ENCODE measurements at regions not wholly inside any gene's neighbourhood (a gene's known extent, or its start where the extent isn't known, plus 50 kb on each side); places are given as distances from the start of the nearest gene placed in this dataset.
"Not testable (repeated sequence)": the region's sequence is repeated elsewhere in the genome, so short reads cannot be mapped to it uniquely, and the experiment has no call there.

GRCh38 chrX:121571333-121571732 lies 523.9 kb downstream of the GLUD2 start:
- no peak overlapping the region for H3K9ac ChIP-seq (ENCODE audit: low read length)
- no peak overlapping the region for H3K4me2 ChIP-seq (ENCODE audit: low read depth, low read length, poor library complexity, severe bottlenecking)
- H3K27ac ChIP-seq (ENCODE audit: low read depth, low read length), result no peak overlapping the region
- H3K27me3 ChIP-seq (ENCODE audit: low read length), result no peaks in the 10 kb centered on the region
- H3K9me2 ChIP-seq (replicated peaks; ENCODE audit: insufficient read depth, low read length), result no peaks in the 10 kb centered on the region
- H3K4me3 ChIP-seq (ENCODE audit: insufficient read depth, low read length, poor library complexity, severe bottlenecking), result no peak overlapping the region
- no peaks in the 10 kb centered on the region for H3K79me2 ChIP-seq (ENCODE audit: insufficient read depth, low read length)
- TF ChIP-seq EZH2phosphoT487 (conservative IDR thresholded peaks at IDR 0.05; ENCODE audit: low read length) (no peak), CTCF (IDR thresholded peaks at IDR 0.05; ENCODE audit: insufficient read depth, low read length, poor library complexity, severe bottlenecking) (no peak)
- H3K36me3 ChIP-seq (ENCODE audit: low read length), result no peaks in the 10 kb centered on the region
- H4K20me1 ChIP-seq (ENCODE audit: low read depth, low read length), result no peaks in the 10 kb centered on the region
- H3F3A ChIP-seq (ENCODE audit: insufficient read depth), result no peaks in the 10 kb centered on the region
- H3K9me3 ChIP-seq (ENCODE audit: insufficient read depth, low read length), result no peaks in the 10 kb centered on the region
- H2AFZ ChIP-seq (ENCODE audit: low read depth, low read length, severe bottlenecking), result no peak overlapping the region

DNA sequence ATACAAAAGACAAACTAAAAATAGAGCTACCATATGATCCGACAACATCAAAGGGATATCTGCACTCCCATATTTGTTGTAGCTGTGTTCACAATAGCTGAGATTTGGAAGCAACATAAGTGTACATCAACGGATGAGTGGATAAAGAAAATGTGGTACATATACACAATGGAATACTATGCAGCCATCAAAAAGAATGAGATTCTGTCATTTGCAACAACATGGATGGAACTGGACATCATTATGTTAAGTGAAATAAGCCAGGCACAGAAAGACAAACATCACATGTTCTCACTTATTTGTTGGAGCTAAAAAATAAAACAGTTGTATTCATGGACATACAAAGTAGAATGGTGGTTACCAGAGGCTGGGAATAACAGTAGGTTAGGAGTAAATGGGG lies 527.0 kb downstream of the GLUD2 start:
- H2AFZ ChIP-seq (ENCODE audit: low read depth, low read length, severe bottlenecking); H3K4me2 ChIP-seq (ENCODE audit: low read depth, low read length, poor library complexity, severe bottlenecking); H3K79me2 ChIP-seq (ENCODE audit: insufficient read depth, low read length); H4K20me1 ChIP-seq (ENCODE audit: low read depth, low read length); H3K9ac ChIP-seq (ENCODE audit: low read length); H3K9me2 ChIP-seq (replicated peaks; ENCODE audit: insufficient read depth, low read length); H3K27me3 ChIP-seq (ENCODE audit: low read length); H3K27ac ChIP-seq (ENCODE audit: low read depth, low read length); H3K36me3 ChIP-seq (ENCODE audit: low read length); H3K4me3 ChIP-seq (ENCODE audit: insufficient read depth, low read length, poor library complexity, severe bottlenecking); H3K9me3 ChIP-seq (ENCODE audit: insufficient read depth, low read length); H3F3A ChIP-seq (ENCODE audit: insufficient read depth): not testable (repeated sequence)

DNA sequence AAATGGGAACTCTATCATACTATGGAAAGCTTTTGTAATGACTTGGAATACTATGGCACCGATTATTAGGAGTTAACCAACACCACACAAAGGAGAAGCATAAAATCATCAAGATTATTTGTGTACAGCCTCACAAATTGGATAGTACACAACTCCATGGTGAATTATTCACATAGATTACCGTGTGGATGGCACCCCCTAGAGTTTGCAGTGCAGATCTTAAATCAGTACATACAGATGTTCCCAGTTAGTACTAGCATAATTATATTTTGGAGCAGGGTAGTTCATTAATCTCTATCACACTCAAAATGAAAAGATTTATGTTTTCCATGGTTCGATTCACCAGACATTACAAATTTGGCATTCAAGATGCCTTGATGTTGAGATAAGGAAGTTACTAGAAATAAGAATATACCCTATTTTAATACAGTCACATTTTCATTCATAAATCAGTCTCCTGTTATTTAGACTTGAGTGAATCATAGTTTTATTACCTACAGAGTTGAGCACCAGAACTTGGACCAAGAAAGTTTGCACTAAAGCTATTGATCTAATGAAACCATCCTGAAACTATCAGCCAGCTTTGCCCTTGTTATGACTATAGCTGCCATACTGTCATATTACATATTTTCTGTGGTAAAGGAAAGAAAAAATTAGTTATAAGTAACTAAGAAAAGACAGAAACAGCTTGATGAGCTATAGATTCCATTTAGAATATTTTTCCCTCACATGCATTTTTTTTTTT lies 531.8 kb downstream of the GLUD2 start:
- H3F3A ChIP-seq (ENCODE audit: insufficient read depth), result no peaks in the 10 kb centered on the region
- H3K4me3 ChIP-seq (ENCODE audit: insufficient read depth, low read length, poor library complexity, severe bottlenecking), result no peak overlapping the region
- no peak overlapping the region for H3K9ac ChIP-seq (ENCODE audit: low read length)
- H3K79me2 ChIP-seq (ENCODE audit: insufficient read depth, low read length), result no peaks in the 10 kb centered on the region
- H3K27me3 ChIP-seq (ENCODE audit: low read length), result no peaks in the 10 kb centered on the region
- no peaks in the 10 kb centered on the region for H3K9me2 ChIP-seq (replicated peaks; ENCODE audit: insufficient read depth, low read length)
- no peaks in the 10 kb centered on the region for H3K9me3 ChIP-seq (ENCODE audit: insufficient read depth, low read length)
- no peaks in the 10 kb centered on the region for H3K36me3 ChIP-seq (ENCODE audit: low read length)
- no peak overlapping the region for H3K27ac ChIP-seq (ENCODE audit: low read depth, low read length)
- H3K4me2 ChIP-seq (ENCODE audit: low read depth, low read length, poor library complexity, severe bottlenecking), result no peak overlapping the region
- TF ChIP-seq EZH2phosphoT487 (conservative IDR thresholded peaks at IDR 0.05; ENCODE audit: low read length) (no peak), CTCF (IDR thresholded peaks at IDR 0.05; ENCODE audit: insufficient read depth, low read length, poor library complexity, severe bottlenecking) (no peak)
- H4K20me1 ChIP-seq (ENCODE audit: low read depth, low read length), result no peaks in the 10 kb centered on the region
- H2AFZ ChIP-seq (ENCODE audit: low read depth, low read length, severe bottlenecking), result no peak overlapping the region

DNA sequence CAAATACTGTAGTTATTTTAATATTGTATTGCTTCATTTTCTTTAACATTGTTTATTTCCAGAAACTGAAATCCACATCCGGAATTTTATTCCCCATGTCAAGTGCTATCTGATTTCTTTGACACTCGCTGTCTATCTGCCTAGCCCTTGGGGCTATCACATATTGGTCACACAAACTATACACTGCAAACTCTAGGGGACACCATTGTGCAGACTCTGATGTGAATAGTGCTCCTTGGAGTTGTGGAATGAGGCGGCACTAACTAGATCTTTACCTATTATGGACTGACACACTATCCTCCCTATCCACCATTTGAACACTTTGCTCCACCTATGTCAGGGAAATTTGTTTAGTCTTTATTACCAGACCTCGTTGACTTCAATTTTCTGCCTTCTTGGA lies 534.5 kb downstream of the GLUD2 start:
- H3K27ac ChIP-seq (ENCODE audit: low read depth, low read length), result no peak overlapping the region
- no peak overlapping the region for H3K4me2 ChIP-seq (ENCODE audit: low read depth, low read length, poor library complexity, severe bottlenecking)
- H3K4me3 ChIP-seq (ENCODE audit: insufficient read depth, low read length, poor library complexity, severe bottlenecking), result no peak overlapping the region

More for the DNA sequence above, 534.5 kb downstream of the GLUD2 start:
- Histone ChIP-seq H3K9ac (ENCODE audit: low read length) (no peak overlapping the region), H4K20me1 (ENCODE audit: low read depth, low read length) (no peaks in the 10 kb centered on the region), H3K36me3 (ENCODE audit: low read length) (no peaks in the 10 kb centered on the region), H3K79me2 (ENCODE audit: insufficient read depth, low read length) (no peaks in the 10 kb centered on the region), H2AFZ (ENCODE audit: low read depth, low read length, severe bottlenecking) (no peak overlapping the region), H3K9me3 (ENCODE audit: insufficient read depth, low read length) (no peaks in the 10 kb centered on the region), H3K27me3 (ENCODE audit: low read length) (no peaks in the 10 kb centered on the region), H3K9me2 (replicated peaks; ENCODE audit: insufficient read depth, low read length) (no peaks in the 10 kb centered on the region), H3F3A (ENCODE audit: insufficient read depth) (no peaks in the 10 kb centered on the region)
- TF ChIP-seq CTCF (IDR thresholded peaks at IDR 0.05; ENCODE audit: insufficient read depth, low read length, poor library complexity, severe bottlenecking) (no peak), EZH2phosphoT487 (conservative IDR thresholded peaks at IDR 0.05; ENCODE audit: low read length) (no peak)
